ENCODE measurements at regions not wholly inside any gene's neighbourhood (a gene's known extent, or its start where the extent isn't known, plus 50 kb on each side); places are given as distances from the start of the nearest gene placed in this dataset.
A peak's percentile ranks its signal among the peaks of the same experiment; 100 is the strongest.

- H3K27ac ChIP-seq, result no peak overlapping the region
- H3K9me3 ChIP-seq, result no peaks in the 10 kb centered on the region
- peaks cover 0 to 9% (median 3%) of the 10 kb centered on the region in 3 donors for H3K4me1 ChIP-seq
- H3K27me3 ChIP-seq, result no peaks in the 10 kb centered on the region
- 64 to 65% methylated on average over 4 of the region's 4 CpGs for whole genome bisulfite sequencing, 2 donors
- H3K4me3 ChIP-seq, result no peak overlapping the region
- DNase-seq, result no peak
- no peaks in the 10 kb centered on the region for H3K36me3 ChIP-seq
- intact Hi-C loops (cut with DNase I), result no loop called here
- TF ChIP-seq POLR2A (IDR thresholded peaks at IDR 0.05) (no peak), CTCF (IDR thresholded peaks at IDR 0.05) (no peak)
Observed at GRCh38 chr14:38143170-38143569, 64.5 kb upstream of the SSTR1 start.

GRCh38 chr14:38143659-38144505, 63.8 kb upstream of the SSTR1 start:
- no peaks in the 10 kb centered on the region for H3K36me3 ChIP-seq
- H3K4me3 ChIP-seq, result no peak overlapping the region
- intact Hi-C loops (cut with DNase I), result no loop called here
- peaks cover 0 to 9% (median 3%) of the 10 kb centered on the region in 3 donors for H3K4me1 ChIP-seq
- peak overlapping the region in 2 of 4 donors; percentile 9 to 56 for H3K27ac ChIP-seq
- DNase-seq, result no peak
- no peaks in the 10 kb centered on the region for H3K9me3 ChIP-seq
- TF ChIP-seq POLR2A (IDR thresholded peaks at IDR 0.05) (no peak), CTCF (IDR thresholded peaks at IDR 0.05) (no peak)
- no peaks in the 10 kb centered on the region for H3K27me3 ChIP-seq
- 47 to 51% methylated on average over 6 of the region's 6 CpGs for WGBS, 2 donors

GRCh38 chr14:38145142-38145541, 62.6 kb upstream of the SSTR1 start:
- no peak overlapping the region for H3K4me3 ChIP-seq
- 31 to 51% methylated on average over 4 of the region's 4 CpGs for WGBS, 2 donors
- no peaks in the 10 kb centered on the region for H3K9me3 ChIP-seq
- intact Hi-C loops (cut with DNase I), result no loop called here
- no peaks in the 10 kb centered on the region for H3K36me3 ChIP-seq
- peaks cover 0 to 9% (median 3%) of the 10 kb centered on the region in 3 donors for H3K4me1 ChIP-seq
- peak overlapping the region in 3 of 4 donors; percentile 9 to 56 (median 20) for H3K27ac ChIP-seq
- TF ChIP-seq POLR2A (IDR thresholded peaks at IDR 0.05) (no peak), CTCF (IDR thresholded peaks at IDR 0.05) (no peak)
- no peak for DNase-seq
- H3K27me3 ChIP-seq, result no peaks in the 10 kb centered on the region

GRCh38 chr14:38150075-38150474, 57.6 kb upstream of the SSTR1 start:
- DNase-seq, result no peak
- H3K27ac ChIP-seq, result no peak overlapping the region
- H3K4me3 ChIP-seq, result no peak overlapping the region
- no peaks in the 10 kb centered on the region for H3K9me3 ChIP-seq
- WGBS, 2 donors, result 67 to 85% methylated on average over 3 of the region's 3 CpGs
- TF ChIP-seq POLR2A (IDR thresholded peaks at IDR 0.05), result no peak
- no peak for TF ChIP-seq CTCF (IDR thresholded peaks at IDR 0.05)
- intact Hi-C loops (cut with DNase I), result no loop called here
- no peaks in the 10 kb centered on the region for H3K27me3 ChIP-seq
- H3K36me3 ChIP-seq, result no peaks in the 10 kb centered on the region
- H3K4me1 ChIP-seq, result no peaks in the 10 kb centered on the region

Small RNA genes lying in the stretch of these regions (small RNA-seq; reads per million reads assigned to genes)
- gene RF00406 (0.50 to 2.3 (median 0.56) reads per million in 4 donors), gene RNU6-1277P (0 reads per million in 4 donors)
